Gastrocnemius medialis (tissue), 4 donors: ENCODE measurements at regions not wholly inside any gene's neighbourhood (a gene's known extent, or its start where the extent isn't known, plus 50 kb on each side); places are given as distances from the start of the nearest gene placed in this dataset.

Experiments
- ATAC-seq, 2 donors: fragments of 150-250 bp; one replicate each; pipeline ENCODE4 v1.9.1; 2016
- DNase-seq, 2 donors: peaks; one replicate each; pipeline ENCODE4 v3.0.0-alpha.2; 2019
- H3K27ac ChIP-seq, 4 donors: fragments of 200-600 bp; sonication (generic); 1 replicate in 1 of 4; 2 replicates in 3 of 4; pipeline ENCODE4 v1.5.1; 2016 to 2018; ENCODE audit warnings: mild to moderate bottlenecking in 2 of 4, moderate library complexity in 1 of 4
- H3K27me3 ChIP-seq, 3 donors: fragments of 200-600 bp; sonication (generic) in 2 of 3; 1 replicate in 1 of 3; 2 replicates in 2 of 3; pipeline versions ENCODE4 v1.5.1 to v1.6.0; 2016 to 2019; ENCODE audit warnings: mild to moderate bottlenecking in 1 of 3, moderate library complexity in 1 of 3
- H3K36me3 ChIP-seq, 2 donors: fragments of 200-600 bp; sonication (generic) in 1 of 2; one replicate each; pipeline ENCODE4 v1.5.1; 2017 to 2018
- H3K4me1 ChIP-seq, 2 donors: fragments of 200-600 bp; sonication (generic) in 1 of 2; one replicate each; pipeline ENCODE4 v1.5.1; 2016 to 2017; ENCODE audit warnings: mild to moderate bottlenecking in 2 of 2
- H3K4me3 ChIP-seq, 4 donors: fragments of 200-600 bp; sonication (generic) in 3 of 4; 1 replicate in 1 of 4; 2 replicates in 3 of 4; pipeline ENCODE4 v1.5.1; 2016 to 2019; ENCODE audit warnings: mild to moderate bottlenecking in 2 of 4
- H3K9me3 ChIP-seq, 3 donors: fragments of 200-600 bp; sonication (generic) in 2 of 3; 1 replicate in 1 of 3; 2 replicates in 2 of 3; pipeline ENCODE4 v1.5.1; 2016 to 2019
- CTCF ChIP-seq, 5 experiments: fragments of 450-650 bp in 3 of 5; fragments of 200-600 bp in 2 of 5; sonication (generic) in 2 of 5; IDR thresholded peaks in 4 of 5; conservative IDR thresholded peaks in 1 of 5; 1 replicate in 4 of 5; 2 replicates in 1 of 5; pipeline ENCODE4 v1.5.1; 2016 to 2019; ENCODE audit warnings: antibody characterized with exemption in 5 of 5, mild to moderate bottlenecking in 3 of 5, moderate library complexity in 3 of 5
- POLR2A ChIP-seq, 2 donors: fragments of 450-650 bp; IDR thresholded peaks; one replicate each; pipeline ENCODE4 v1.6.1; 2017; ENCODE audit warnings: antibody characterized with exemption in 2 of 2, mild to moderate bottlenecking in 2 of 2, moderate library complexity in 2 of 2
- in situ Hi-C, 4 donors: fragments of 200-750 bp; cut with MboI; loops; one replicate each; pipeline versions ENCODE4 v1.15.0 to v1.8.0; 2017; ENCODE audit warnings: low sequenced_read_pairs in 4 of 4
- intact Hi-C: fragments of 100-400 bp; cut with DNase I; formaldehyde crosslinking; loops from one replicate; pipeline ENCODE4 v1.15.1; 2023; ENCODE audit warnings: low total_unique reads

- TF ChIP-seq POLR2A (IDR thresholded peaks at IDR 0.05) (no peak), CTCF (IDR thresholded peaks at IDR 0.05 in 4 of 5, conservative IDR thresholded peaks at IDR 0.05 in 1 of 5) (no peak)
- intact Hi-C loops: no loop called here
- in situ Hi-C loops: no loop called here
Measured at GRCh38 chr7:12741951-12742575, 54.6 kb downstream of the ARL4A start.

GRCh38 chr7:12746211-12746610 lies 58.8 kb downstream of the ARL4A start:
- intact Hi-C loops (no loop called here), in situ Hi-C loops (no loop called here)
- no peaks in the 10 kb centered on the region for H3K36me3 ChIP-seq

More at GRCh38 chr7:12741951-12742575, 54.6 kb downstream of the ARL4A start:
- no peak overlapping the region for H3K27ac ChIP-seq
- H3K9me3 ChIP-seq: no peaks in the 10 kb centered on the region
- H3K4me3 ChIP-seq: no peak overlapping the region
- H3K27me3 ChIP-seq: no peaks in the 10 kb centered on the region
- no peak for DNase-seq
- no peak for ATAC-seq
- peaks cover 3 to 11% of the 10 kb centered on the region in 2 donors for H3K4me1 ChIP-seq
- H3K36me3 ChIP-seq: no peaks in the 10 kb centered on the region

GRCh38 chr7:12747687-12748306 lies 60.4 kb downstream of the ARL4A start:
- Histone ChIP-seq H3K27me3 (no peaks in the 10 kb centered on the region), H3K4me1 (no peaks in the 10 kb centered on the region), H3K27ac (no peak overlapping the region), H3K4me3 (no peak overlapping the region), H3K9me3 (no peaks in the 10 kb centered on the region), H3K36me3 (no peaks in the 10 kb centered on the region)
- ATAC-seq (no peak), DNase-seq (no peak)
- in situ Hi-C loops: no loop called here
- intact Hi-C loops: no loop called here
- TF ChIP-seq POLR2A (IDR thresholded peaks at IDR 0.05) (no peak), CTCF (IDR thresholded peaks at IDR 0.05 in 4 of 5, conservative IDR thresholded peaks at IDR 0.05 in 1 of 5) (no peak)

More at GRCh38 chr7:12746211-12746610, 58.8 kb downstream of the ARL4A start:
- H3K27me3 ChIP-seq: no peaks in the 10 kb centered on the region
- no peak overlapping the region for H3K27ac ChIP-seq
- H3K4me3 ChIP-seq: no peak overlapping the region
- TF ChIP-seq POLR2A (IDR thresholded peaks at IDR 0.05): no peak
- TF ChIP-seq CTCF (IDR thresholded peaks at IDR 0.05 in 4 of 5, conservative IDR thresholded peaks at IDR 0.05 in 1 of 5): no peak
- DNase-seq: no peak
- peaks cover 0 to 7% of the 10 kb centered on the region in 2 donors for H3K4me1 ChIP-seq
- no peak for ATAC-seq
- H3K9me3 ChIP-seq: no peaks in the 10 kb centered on the region

GRCh38 chr7:12749069-12749468 lies 61.6 kb downstream of the ARL4A start:
- intact Hi-C loops (no loop called here), in situ Hi-C loops (no loop called here)
- H3K9me3 ChIP-seq: no peaks in the 10 kb centered on the region
- TF ChIP-seq POLR2A (IDR thresholded peaks at IDR 0.05): no peak
- TF ChIP-seq CTCF (IDR thresholded peaks at IDR 0.05 in 4 of 5, conservative IDR thresholded peaks at IDR 0.05 in 1 of 5): no peak
- DNase-seq (no peak), ATAC-seq (no peak)
- no peak overlapping the region for H3K27ac ChIP-seq
- no peaks in the 10 kb centered on the region for H3K36me3 ChIP-seq
- H3K27me3 ChIP-seq: no peaks in the 10 kb centered on the region
- no peaks in the 10 kb centered on the region for H3K4me1 ChIP-seq
- H3K4me3 ChIP-seq: no peak overlapping the region
